GM12891 (cell line): ENCODE measurements at regions not wholly inside any gene's neighbourhood (a gene's known extent, or its start where the extent isn't known, plus 50 kb on each side); places are given as distances from the start of the nearest gene placed in this dataset.

ENCODE experiments used
- POLR2AphosphoS5 ChIP-seq: IDR thresholded peaks from 2 replicates; pipeline ENCODE4 v1.6.1; 2011; ENCODE audit warnings: low read depth, low read length, control low read depth
- SPI1 ChIP-seq: IDR thresholded peaks from 2 replicates; pipeline ENCODE4 v1.6.1; 2011; ENCODE audit warnings: low read depth, low read length, control low read depth

DNA sequence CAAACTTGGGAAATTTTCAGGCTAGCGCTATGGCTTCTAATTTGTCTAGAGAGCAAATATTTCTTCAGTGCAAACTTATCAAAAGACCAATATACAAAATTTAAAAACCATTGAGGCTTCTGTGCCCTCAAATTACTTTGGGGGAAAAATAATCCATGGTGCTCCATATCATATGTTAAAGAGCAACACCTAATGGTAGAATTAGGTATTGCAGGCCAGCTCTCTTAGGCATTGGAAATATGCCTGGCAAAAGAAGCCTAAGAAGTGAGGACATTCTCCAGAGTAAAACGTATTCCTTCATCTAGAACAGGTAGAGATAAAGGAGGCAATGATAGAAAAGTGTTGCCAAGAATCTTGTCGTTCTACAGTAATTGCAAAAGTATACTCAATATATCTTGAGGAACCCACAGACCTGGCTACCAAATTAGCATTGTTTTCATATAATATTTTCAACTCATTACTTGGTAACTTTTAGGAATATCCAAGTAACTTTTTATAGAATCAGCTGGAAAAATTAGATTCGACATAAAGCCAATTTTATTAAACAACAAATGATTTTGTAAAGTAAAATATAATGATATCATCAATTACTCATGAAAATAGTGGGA, 401.1 kb downstream of the BCL11A start:
- TF ChIP-seq SPI1 (no peak), POLR2AphosphoS5 (no peak)
